ENCODE measurements at regions not wholly inside any gene's neighbourhood (a gene's known extent, or its start where the extent isn't known, plus 50 kb on each side); places are given as distances from the start of the nearest gene placed in this dataset.

- TF ChIP-seq CTCF (IDR thresholded peaks at IDR 0.05): no peak
- no peak for TF ChIP-seq POLR2A (IDR thresholded peaks at IDR 0.05)
- H3K4me3 ChIP-seq (ENCODE audit: low read depth, poor library complexity, severe bottlenecking): no peak overlapping the region
- DNase-seq (ENCODE audit: low spot score in 2 of 2): no peak
- 59% methylated on average over 5 of the region's 5 CpGs for WGBS, 2 donors
- intact Hi-C loops (cut with DNase I; ENCODE audit: low total_unique reads): no loop called here
Measured at GRCh38 chr5:5629607-5629978, 207.1 kb downstream of the ICE1 start.

DNA sequence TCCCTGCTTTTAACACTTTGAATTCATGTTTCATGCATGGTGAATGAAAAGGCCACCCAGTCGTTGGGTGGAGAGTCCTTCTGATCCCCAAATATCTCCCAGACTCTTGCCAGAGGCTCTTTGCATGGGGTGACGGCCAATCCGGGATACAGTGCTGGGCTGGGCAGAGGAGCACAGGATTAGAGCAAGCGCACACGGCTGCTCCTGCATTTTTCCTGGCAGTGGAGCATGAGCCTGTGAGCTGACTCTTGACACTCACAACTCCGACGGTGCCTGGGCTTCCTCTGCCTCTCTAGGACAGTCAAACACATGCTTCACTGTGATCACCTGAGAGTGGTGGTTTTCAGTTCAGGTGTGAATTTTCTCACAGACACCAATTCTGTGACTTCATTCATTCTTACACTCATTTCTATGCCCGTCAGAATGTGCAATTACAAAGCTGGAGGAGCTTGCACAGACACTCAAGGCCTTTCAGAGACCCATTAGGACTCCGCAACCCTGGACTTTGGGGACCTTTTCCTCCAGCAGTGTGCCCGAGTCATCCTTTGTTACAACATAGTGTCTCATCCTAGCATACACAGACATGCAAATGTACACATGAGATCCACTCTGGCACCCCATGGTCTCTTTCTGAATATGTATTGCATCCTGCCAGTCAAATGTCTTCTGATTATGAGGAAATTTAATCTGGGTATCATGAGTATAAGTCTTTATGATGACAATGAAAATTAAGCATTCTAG is 206.6 kb downstream of the ICE1 start:
- 79 to 80% methylated on average over 10 of the region's 10 CpGs for WGBS, 2 donors
- intact Hi-C loops (cut with DNase I; ENCODE audit: low total_unique reads): no loop called here

GRCh38 chr5:5626412-5626811 is 203.9 kb downstream of the ICE1 start:
- 71 to 80% methylated on average over 1 of the region's 1 CpG for WGBS, 2 donors
- TF ChIP-seq POLR2A (IDR thresholded peaks at IDR 0.05): no peak
- no peak for TF ChIP-seq CTCF (IDR thresholded peaks at IDR 0.05)
- no peak for DNase-seq (ENCODE audit: low spot score in 2 of 2)
- no peak overlapping the region for H3K4me3 ChIP-seq (ENCODE audit: low read depth, poor library complexity, severe bottlenecking)
- intact Hi-C loops (cut with DNase I; ENCODE audit: low total_unique reads): no loop called here

More for the DNA sequence above, 206.6 kb downstream of the ICE1 start:
- TF ChIP-seq POLR2A (IDR thresholded peaks at IDR 0.05): no peak
- TF ChIP-seq CTCF (IDR thresholded peaks at IDR 0.05): no peak
- DNase-seq (ENCODE audit: low spot score in 2 of 2): no peak
- H3K4me3 ChIP-seq (ENCODE audit: low read depth, poor library complexity, severe bottlenecking): no peak overlapping the region

DNA sequence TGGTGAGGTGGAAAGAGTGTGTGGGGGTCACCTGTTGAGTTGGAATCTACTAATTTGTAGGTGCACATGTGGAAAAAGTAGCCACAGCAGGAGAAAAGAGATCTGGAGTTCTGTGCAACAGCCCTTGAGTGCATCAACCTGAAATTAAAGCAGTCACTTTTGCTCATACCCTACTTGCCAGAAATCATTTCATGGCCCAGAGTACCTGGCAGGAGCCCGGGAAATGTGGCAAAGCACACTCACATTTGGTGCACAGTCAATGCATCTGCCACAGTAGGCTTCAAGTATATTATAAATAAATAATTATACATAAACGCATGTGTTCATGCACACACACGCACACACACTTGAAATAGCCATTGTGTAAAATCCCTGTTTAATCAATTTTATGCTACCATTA is 203.0 kb downstream of the ICE1 start:
- WGBS, 2 donors: 57 to 73% methylated on average over 3 of the region's 3 CpGs
- intact Hi-C loops (cut with DNase I; ENCODE audit: low total_unique reads): no loop called here
- no peak for TF ChIP-seq POLR2A (IDR thresholded peaks at IDR 0.05)
- TF ChIP-seq CTCF (IDR thresholded peaks at IDR 0.05): no peak
- DNase-seq (ENCODE audit: low spot score in 2 of 2): no peak
- H3K4me3 ChIP-seq (ENCODE audit: low read depth, poor library complexity, severe bottlenecking): no peak overlapping the region

GRCh38 chr5:5623397-5623796 is 200.9 kb downstream of the ICE1 start:
- no peak for TF ChIP-seq POLR2A (IDR thresholded peaks at IDR 0.05)
- intact Hi-C loops (cut with DNase I; ENCODE audit: low total_unique reads): no loop called here
- DNase-seq (ENCODE audit: low spot score in 2 of 2): no peak
- H3K4me3 ChIP-seq (ENCODE audit: low read depth, poor library complexity, severe bottlenecking): no peak overlapping the region
- WGBS, 2 donors: 76 to 79% methylated on average over 2 of the region's 2 CpGs

DNA sequence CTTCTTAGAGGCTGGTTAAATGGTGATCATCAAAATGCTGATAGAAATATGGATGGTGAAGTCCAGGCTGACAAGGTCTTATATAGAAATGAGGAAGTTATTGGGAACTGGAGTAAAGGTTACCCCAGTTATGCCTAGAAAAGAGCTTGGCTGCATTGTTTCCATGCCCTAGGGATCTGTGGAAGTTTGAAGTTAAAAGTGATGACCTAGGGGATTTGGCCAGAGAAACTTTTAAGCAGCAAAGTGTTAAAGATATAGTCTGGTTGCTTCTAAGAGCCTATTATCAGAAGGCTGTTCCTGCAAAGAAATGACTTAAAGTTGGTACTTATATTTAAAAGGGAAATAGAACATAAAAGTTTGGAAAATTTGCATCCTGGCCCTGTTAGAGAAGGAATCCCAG is 200.3 kb downstream of the ICE1 start:
- no peak overlapping the region for H3K4me3 ChIP-seq (ENCODE audit: low read depth, poor library complexity, severe bottlenecking)
- TF ChIP-seq POLR2A (IDR thresholded peaks at IDR 0.05) (no peak), CTCF (IDR thresholded peaks at IDR 0.05) (no peak)
- intact Hi-C loops (cut with DNase I; ENCODE audit: low total_unique reads): no loop called here
- DNase-seq (ENCODE audit: low spot score in 2 of 2): no peak
